H9 (cell line): ENCODE measurements at regions not wholly inside any gene's neighbourhood (a gene's known extent, or its start where the extent isn't known, plus 50 kb on each side); places are given as distances from the start of the nearest gene placed in this dataset.

ENCODE experiments used
- DNase-seq: peaks from one replicate; pipeline ENCODE4 v3.0.0-alpha.2; 2017
- H2AFZ ChIP-seq: one replicate; pipeline ENCODE4 v1.6.1; 2013; ENCODE audit warnings: mild to moderate bottlenecking, low read length, control low read depth, moderate library complexity
- H2AK5ac ChIP-seq: 2 replicates; pipeline ENCODE4 v1.6.1; 2013; ENCODE audit warnings: low read length, control low read depth, mixed read lengths; ENCODE audit not compliant: insufficient read length
- H2BK120ac ChIP-seq: one replicate; pipeline ENCODE4 v1.6.1; 2013; ENCODE audit warnings: low read depth, mild to moderate bottlenecking, low read length, control low read depth, inconsistent platforms; ENCODE audit not compliant: poor library complexity, severe bottlenecking
- H2BK12ac ChIP-seq: 2 replicates; pipeline ENCODE4 v1.6.1; 2013; ENCODE audit warnings: low read length, control low read depth, mixed read lengths, low read depth; ENCODE audit not compliant: insufficient read length
- H2BK15ac ChIP-seq: 2 replicates; pipeline ENCODE4 v1.6.1; 2013; ENCODE audit warnings: low read depth, low read length, control low read depth
- H2BK20ac ChIP-seq: one replicate; pipeline ENCODE4 v1.6.1; 2013; ENCODE audit warnings: low read depth, mild to moderate bottlenecking, low read length, control low read depth, inconsistent platforms; ENCODE audit not compliant: poor library complexity, severe bottlenecking
- H2BK5ac ChIP-seq: 2 replicates; pipeline ENCODE4 v1.6.1; 2013; ENCODE audit warnings: low read length, control low read depth, mixed read lengths; ENCODE audit not compliant: insufficient read length
- H3K14ac ChIP-seq: 2 replicates; pipeline ENCODE4 v1.6.1; 2013; ENCODE audit warnings: low read length, control low read depth; ENCODE audit not compliant: insufficient read depth
- H3K18ac ChIP-seq: 2 replicates; pipeline ENCODE4 v1.6.1; 2013; ENCODE audit warnings: low read depth, mild to moderate bottlenecking, mixed read lengths, low read length, control low read depth; ENCODE audit not compliant: insufficient read length
- H3K23ac ChIP-seq: 2 replicates; pipeline ENCODE4 v1.6.1; 2013; ENCODE audit warnings: low read length, control low read depth, mixed read lengths, low read depth; ENCODE audit not compliant: insufficient read length
- H3K23me2 ChIP-seq: 2 replicates; pipeline ENCODE4 v1.6.1; 2013; ENCODE audit warnings: low read depth, mild to moderate bottlenecking, mixed read lengths, low read length, control low read depth; ENCODE audit not compliant: insufficient read length, poor library complexity, severe bottlenecking
- H3K27ac ChIP-seq: 2 replicates; pipeline ENCODE4 v1.5.1; 2013; ENCODE audit warnings: low read length, control low read depth, mixed read lengths, low read depth; ENCODE audit not compliant: insufficient read length
- H3K27me3 ChIP-seq: 2 replicates; pipeline ENCODE4 v1.6.1; 2013; ENCODE audit warnings: low read length, control low read depth, inconsistent platforms; ENCODE audit not compliant: insufficient read depth
- H3K4ac ChIP-seq: 2 replicates; pipeline ENCODE4 v1.6.1; 2013; ENCODE audit warnings: low read depth, mild to moderate bottlenecking, control low read depth, inconsistent platforms, low read length, moderate library complexity
- H3K4me1 ChIP-seq: 2 replicates; pipeline ENCODE4 v1.6.1; 2013; ENCODE audit warnings: low read length, control low read depth, inconsistent platforms; ENCODE audit not compliant: insufficient read depth
- H3K4me2 ChIP-seq: 2 replicates; pipeline ENCODE4 v1.6.1; 2013; ENCODE audit warnings: low read length, control low read depth, mixed read lengths; ENCODE audit not compliant: insufficient read length, insufficient read depth
- H3K56ac ChIP-seq: 2 replicates; pipeline ENCODE4 v1.6.1; 2013; ENCODE audit warnings: low read depth, mild to moderate bottlenecking, mixed read lengths, low read length, control low read depth; ENCODE audit not compliant: insufficient read length
- H3K79me1 ChIP-seq: 2 replicates; pipeline ENCODE4 v1.6.1; 2013; ENCODE audit warnings: low read depth, mild to moderate bottlenecking, moderate library complexity, low read length, control low read depth, inconsistent platforms; ENCODE audit not compliant: insufficient read depth, poor library complexity, severe bottlenecking
- H3K79me2 ChIP-seq: 2 replicates; pipeline ENCODE4 v1.6.1; 2013; ENCODE audit warnings: low read length, control low read depth, inconsistent platforms; ENCODE audit not compliant: insufficient read depth
- H3K9ac ChIP-seq: 2 replicates; pipeline ENCODE4 v1.6.1; 2013; ENCODE audit warnings: low read length, control low read depth, mixed read lengths; ENCODE audit not compliant: insufficient read length; ENCODE audit errors: extremely low read depth
- H3K9me3 ChIP-seq: one replicate; pipeline ENCODE4 v1.6.1; 2013; ENCODE audit warnings: low read depth, low read length, inconsistent platforms; ENCODE audit not compliant: control insufficient read depth
- H3T11ph ChIP-seq: one replicate; pipeline ENCODE4 v1.6.1; 2013; ENCODE audit warnings: mild to moderate bottlenecking, low read length, control low read depth, inconsistent platforms
- H4K20me1 ChIP-seq: one replicate; pipeline ENCODE4 v1.6.1; 2013; ENCODE audit not compliant: control insufficient read depth, insufficient read length, insufficient read depth
- H4K5ac ChIP-seq: 2 replicates; pipeline ENCODE4 v1.6.1; 2013; ENCODE audit warnings: low read depth, mild to moderate bottlenecking, mixed read lengths, low read length, control low read depth; ENCODE audit not compliant: insufficient read length
- H4K8ac ChIP-seq: replicated peaks from 2 replicates; pipeline ENCODE4 v1.6.1; 2013; ENCODE audit warnings: low read length, control low read depth, mixed read lengths, low read depth; ENCODE audit not compliant: insufficient read length
- H4K91ac ChIP-seq: 2 replicates; pipeline ENCODE4 v1.6.1; 2013; ENCODE audit warnings: low read depth, mild to moderate bottlenecking, moderate library complexity, mixed read lengths, low read length, control low read depth; ENCODE audit not compliant: insufficient read length
- H3K27ac Mint-ChIP-seq, 3 experiments: 2 replicates in 2 of 3; 3 replicates in 1 of 3; pipeline ENCODE4 v1.8.0; 2020 to 2021; ENCODE audit warnings: mixed read lengths in 3 of 3, mild to moderate bottlenecking in 1 of 3, moderate library complexity in 1 of 3
- H3K27me3 Mint-ChIP-seq: 2 replicates; pipeline ENCODE4 v1.8.0; 2021; ENCODE audit warnings: low read depth, mild to moderate bottlenecking, moderate library complexity, mixed read lengths
- H3K36me3 Mint-ChIP-seq, 3 experiments: 2 replicates in 2 of 3; 3 replicates in 1 of 3; pipeline ENCODE4 v1.8.0; 2020 to 2021; ENCODE audit warnings: low read depth in 3 of 3, mixed read lengths in 3 of 3; ENCODE audit not compliant: insufficient read depth in 1 of 3
- H3K4me1 Mint-ChIP-seq, 2 experiments: 2 replicates each; pipeline ENCODE4 v1.8.0; 2020; ENCODE audit warnings: mixed read lengths in 2 of 2
- H3K4me3 Mint-ChIP-seq, 2 experiments: 2 replicates in 1 of 2; 3 replicates in 1 of 2; pipeline ENCODE4 v1.8.0; 2020 to 2021; ENCODE audit warnings: mild to moderate bottlenecking in 2 of 2, mixed read lengths in 2 of 2, moderate library complexity in 1 of 2
- H3K9me3 Mint-ChIP-seq, 2 experiments: 2 replicates in 1 of 2; 3 replicates in 1 of 2; pipeline ENCODE4 v1.8.0; 2020; ENCODE audit warnings: mild to moderate bottlenecking in 2 of 2, mixed read lengths in 2 of 2, moderate library complexity in 1 of 2
- CTCF ChIP-seq: fragments of 200-600 bp; sonication (generic); conservative IDR thresholded peaks from 3 replicates; pipeline ENCODE4 v1.8.0; 2021; ENCODE audit warnings: antibody characterized with exemption, mild to moderate bottlenecking
- WGBS: extraction: QIAGEN DNeasy Blood & Tissue Kit; methylation state at CpG from one replicate; pipeline ENCODE4 v1.1.7; 2013; ENCODE audit warnings: missing lambda C conversion rate, low lambda C conversion rate, mixed read lengths; ENCODE audit not compliant: insufficient read length; ENCODE audit errors: extremely low coverage; 5-methylcytosine and 5-hydroxymethylcytosine counted together

- H3K4ac ChIP-seq = no peak overlapping the region
- H2BK5ac ChIP-seq = no peak overlapping the region
- no peak overlapping the region for H3K56ac ChIP-seq
- WGBS = no CpG with 5 or more reads among the region's 1 CpG
- no peak overlapping the region for H3K18ac ChIP-seq
- no peak overlapping the region for H3K27ac ChIP-seq
- H3K9me3 ChIP-seq = no peaks in the 10 kb centered on the region
- no peak overlapping the region for H3K23ac ChIP-seq
- no peak overlapping the region for H3K14ac ChIP-seq
- H2BK12ac ChIP-seq = no peak overlapping the region
- no peaks in the 10 kb centered on the region for H3K79me2 ChIP-seq
- H4K8ac ChIP-seq = no peak overlapping the region
- no peaks in the 10 kb centered on the region for H3K4me1 ChIP-seq
- no peak overlapping the region for H2AFZ ChIP-seq
- no peak overlapping the region for H3K9ac ChIP-seq
- no peak overlapping the region for H2BK120ac ChIP-seq
- H3K9me3 Mint-ChIP-seq = no peaks in the 10 kb centered on the region
- no peak overlapping the region for H2BK15ac ChIP-seq
- H3K79me1 ChIP-seq = no peaks in the 10 kb centered on the region
- no peak overlapping the region for H3K4me2 ChIP-seq
- H3K27ac Mint-ChIP-seq = no peak overlapping the region
- H3K4me1 Mint-ChIP-seq = no peaks in the 10 kb centered on the region
- no peak for TF ChIP-seq CTCF
- no peaks in the 10 kb centered on the region for H3K23me2 ChIP-seq
- no peak for DNase-seq
- H3T11ph ChIP-seq = no peak overlapping the region
- H4K20me1 ChIP-seq = no peaks in the 10 kb centered on the region
- no peaks in the 10 kb centered on the region for H3K36me3 Mint-ChIP-seq
- H4K5ac ChIP-seq = no peak overlapping the region
- no peak overlapping the region for H4K91ac ChIP-seq
- H3K27me3 Mint-ChIP-seq = no peaks in the 10 kb centered on the region
- H2BK20ac ChIP-seq = no peak overlapping the region
- no peak overlapping the region for H2AK5ac ChIP-seq
- H3K27me3 ChIP-seq = no peaks in the 10 kb centered on the region
- no peak overlapping the region for H3K4me3 Mint-ChIP-seq
Observed at GRCh38 chr5:52660621-52661020, 127.1 kb upstream of the ITGA1 start.
